Trophoblast cell (in vitro differentiated cells and primary cell): ENCODE measurements at regions not wholly inside any gene's neighbourhood (a gene's known extent, or its start where the extent isn't known, plus 50 kb on each side); places are given as distances from the start of the nearest gene placed in this dataset.
A peak's percentile ranks its signal among the peaks of the same experiment; 100 is the strongest.

Experiments used
- DNase-seq, 2 donors: peaks; one replicate each; pipeline ENCODE4 v3.0.0-alpha.2; 2016
- H2AFZ ChIP-seq: 2 replicates; pipeline ENCODE4 v1.6.1; 2013; ENCODE audit warnings: low read length, moderate library complexity, mild to moderate bottlenecking; ENCODE audit not compliant: insufficient read depth, poor library complexity
- H2AK5ac ChIP-seq: 2 replicates; pipeline ENCODE4 v1.6.1; 2013; ENCODE audit warnings: mild to moderate bottlenecking, low read length
- H2BK120ac ChIP-seq: 2 replicates; pipeline ENCODE4 v1.6.1; 2013; ENCODE audit warnings: low read length, mild to moderate bottlenecking, moderate library complexity; ENCODE audit not compliant: insufficient read depth, poor library complexity
- H2BK12ac ChIP-seq: 2 replicates; pipeline ENCODE4 v1.6.1; 2013; ENCODE audit warnings: mild to moderate bottlenecking, low read length, moderate library complexity
- H2BK5ac ChIP-seq: 2 replicates; pipeline ENCODE4 v1.6.1; 2013; ENCODE audit warnings: low read length, low read depth, moderate library complexity, mild to moderate bottlenecking; ENCODE audit not compliant: poor library complexity
- H3K14ac ChIP-seq: 2 replicates; pipeline ENCODE4 v1.6.1; 2013; ENCODE audit warnings: mild to moderate bottlenecking, low read length
- H3K18ac ChIP-seq: 2 replicates; pipeline ENCODE4 v1.6.1; 2013; ENCODE audit warnings: mild to moderate bottlenecking, low read length
- H3K23ac ChIP-seq: 2 replicates; pipeline ENCODE4 v1.6.1; 2013; ENCODE audit warnings: low read length
- H3K27ac ChIP-seq: 2 replicates; pipeline ENCODE4 v1.5.1; 2013; ENCODE audit warnings: low read depth, mild to moderate bottlenecking, inconsistent platforms, low read length, moderate library complexity
- H3K27me3 ChIP-seq: 2 replicates; pipeline ENCODE4 v1.6.1; 2013; ENCODE audit warnings: inconsistent platforms, mild to moderate bottlenecking, low read length, moderate library complexity; ENCODE audit not compliant: insufficient read depth
- H3K36me3 ChIP-seq, 2 experiments: 1 replicate in 1 of 2; 2 replicates in 1 of 2; pipeline ENCODE4 v1.6.1; 2013; ENCODE audit warnings: low read length in 2 of 2, mild to moderate bottlenecking in 2 of 2, moderate library complexity in 1 of 2; ENCODE audit not compliant: insufficient read depth in 2 of 2, control insufficient read depth in 1 of 2
- H3K4ac ChIP-seq: 2 replicates; pipeline ENCODE4 v1.6.1; 2013; ENCODE audit warnings: low read depth, mild to moderate bottlenecking, low read length, moderate library complexity
- H3K4me1 ChIP-seq, 2 experiments: 1 replicate in 1 of 2; 2 replicates in 1 of 2; pipeline ENCODE4 v1.6.1; 2013; ENCODE audit warnings: low read length in 2 of 2, mild to moderate bottlenecking in 2 of 2, moderate library complexity in 1 of 2; ENCODE audit not compliant: insufficient read depth in 2 of 2, control insufficient read depth in 1 of 2
- H3K4me2 ChIP-seq: 2 replicates; pipeline ENCODE4 v1.6.1; 2013; ENCODE audit warnings: inconsistent platforms, mild to moderate bottlenecking, low read length, moderate library complexity
- H3K4me3 ChIP-seq: 2 replicates; pipeline ENCODE4 v1.5.1; 2013; ENCODE audit warnings: mild to moderate bottlenecking, low read depth, low read length, inconsistent platforms
- H3K79me1 ChIP-seq: one replicate; pipeline ENCODE4 v1.6.1; 2013; ENCODE audit warnings: low read length
- H3K79me2 ChIP-seq: 2 replicates; pipeline ENCODE4 v1.6.1; 2013; ENCODE audit warnings: low read length, mild to moderate bottlenecking; ENCODE audit not compliant: control insufficient read depth, insufficient read depth, poor library complexity
- H3K9ac ChIP-seq: 2 replicates; pipeline ENCODE4 v1.6.1; 2013; ENCODE audit warnings: mild to moderate bottlenecking, low read length
- H3K9me3 ChIP-seq: 2 replicates; pipeline ENCODE4 v1.6.1; 2013; ENCODE audit warnings: low read depth, mild to moderate bottlenecking, control low read depth, inconsistent platforms, low read length; ENCODE audit not compliant: insufficient read depth
- H4K12ac ChIP-seq: 2 replicates; pipeline ENCODE4 v1.6.1; 2013; ENCODE audit warnings: low read depth, mild to moderate bottlenecking, low read length, moderate library complexity
- H4K8ac ChIP-seq: 2 replicates; pipeline ENCODE4 v1.6.1; 2013; ENCODE audit warnings: low read depth, mild to moderate bottlenecking, low read length, moderate library complexity
- H4K91ac ChIP-seq: one replicate; pipeline ENCODE4 v1.6.1; 2013; ENCODE audit warnings: low read depth, mild to moderate bottlenecking, low read length, moderate library complexity
- WGBS: extraction: QIAGEN DNeasy Blood & Tissue Kit; methylation state at CpG from one replicate; pipeline ENCODE4 v1.1.7; 2013; ENCODE audit warnings: missing lambda C conversion rate; ENCODE audit not compliant: insufficient read length, insufficient coverage; ENCODE audit errors: extremely low coverage; 5-methylcytosine and 5-hydroxymethylcytosine counted together

GRCh38 chr4:162349395-162349794, 185.6 kb upstream of the FSTL5 start:
- Histone ChIP-seq H3K27ac (no peak overlapping the region), H2AK5ac (no peak overlapping the region), H3K4me2 (no peak overlapping the region), H4K8ac (no peak overlapping the region), H3K23ac (no peak overlapping the region), H2BK12ac (no peak overlapping the region), H4K91ac (no peak overlapping the region), H3K79me1 (no peaks in the 10 kb centered on the region), H3K4ac (no peak overlapping the region), H3K79me2 (no peaks in the 10 kb centered on the region), H3K4me1 (no peaks in the 10 kb centered on the region), H4K12ac (no peak overlapping the region), H2AFZ (no peak overlapping the region), H3K4me3 (no peak overlapping the region), H3K9ac (no peak overlapping the region), H3K14ac (no peak overlapping the region), H2BK120ac (no peak overlapping the region), H3K9me3 (no peaks in the 10 kb centered on the region), H3K27me3 (no peaks in the 10 kb centered on the region), H2BK5ac (no peak overlapping the region), H3K18ac (no peak overlapping the region), H3K36me3 (no peaks in the 10 kb centered on the region)
- DNase-seq = peak in 1 of 2 donors; percentile 49
- no CpG with 5 or more reads among the region's 2 CpGs for WGBS

- Histone ChIP-seq H4K8ac (no peak overlapping the region), H4K12ac (no peak overlapping the region), H2AFZ (no peak overlapping the region), H3K4ac (no peak overlapping the region), H2AK5ac (no peak overlapping the region), H2BK120ac (no peak overlapping the region), H3K18ac (no peak overlapping the region), H3K9me3 (no peaks in the 10 kb centered on the region), H3K27me3 (no peaks in the 10 kb centered on the region), H2BK5ac (no peak overlapping the region), H3K27ac (no peak overlapping the region), H3K23ac (no peak overlapping the region), H3K9ac (no peak overlapping the region), H3K14ac (no peak overlapping the region), H3K79me2 (no peaks in the 10 kb centered on the region), H3K4me3 (no peak overlapping the region), H3K4me1 (no peaks in the 10 kb centered on the region), H3K4me2 (no peak overlapping the region), H2BK12ac (no peak overlapping the region), H4K91ac (no peak overlapping the region), H3K36me3 (no peaks in the 10 kb centered on the region), H3K79me1 (no peaks in the 10 kb centered on the region)
- WGBS = no CpG with 5 or more reads among the region's 3 CpGs
- no peak for DNase-seq
These were observed 184.0 kb upstream of the FSTL5 start for GRCh38 chr4:162347842-162348213.

GRCh38 chr4:162347156-162347841, 183.5 kb upstream of the FSTL5 start:
- Histone ChIP-seq H3K27me3 (no peaks in the 10 kb centered on the region), H2AK5ac (no peak overlapping the region), H3K4me2 (no peak overlapping the region), H3K4ac (no peak overlapping the region), H4K12ac (no peak overlapping the region), H4K91ac (no peak overlapping the region), H3K27ac (no peak overlapping the region), H3K4me1 (no peaks in the 10 kb centered on the region), H3K18ac (no peak overlapping the region), H3K9ac (no peak overlapping the region), H3K79me2 (no peaks in the 10 kb centered on the region), H3K14ac (no peak overlapping the region), H3K36me3 (no peaks in the 10 kb centered on the region), H3K79me1 (no peaks in the 10 kb centered on the region), H3K4me3 (no peak overlapping the region), H2BK5ac (no peak overlapping the region), H2BK120ac (no peak overlapping the region), H2AFZ (no peak overlapping the region), H2BK12ac (no peak overlapping the region), H3K23ac (no peak overlapping the region), H4K8ac (no peak overlapping the region), H3K9me3 (no peaks in the 10 kb centered on the region)
- no peak for DNase-seq
- WGBS = no CpG with 5 or more reads among the region's 2 CpGs

GRCh38 chr4:162343967-162344366, 180.2 kb upstream of the FSTL5 start:
- Histone ChIP-seq H3K79me1 (no peaks in the 10 kb centered on the region), H4K12ac (no peak overlapping the region), H4K8ac (no peak overlapping the region), H3K36me3 (no peaks in the 10 kb centered on the region), H3K18ac (no peak overlapping the region), H4K91ac (no peak overlapping the region), H3K14ac (no peak overlapping the region), H3K27ac (no peak overlapping the region), H3K9ac (no peak overlapping the region), H3K4me3 (no peak overlapping the region), H2BK120ac (no peak overlapping the region), H3K4me2 (no peak overlapping the region), H3K9me3 (no peaks in the 10 kb centered on the region), H3K23ac (no peak overlapping the region), H3K4ac (no peak overlapping the region), H3K79me2 (no peaks in the 10 kb centered on the region), H2AFZ (no peak overlapping the region), H2AK5ac (no peak overlapping the region), H3K27me3 (no peaks in the 10 kb centered on the region), H3K4me1 (no peaks in the 10 kb centered on the region), H2BK5ac (no peak overlapping the region), H2BK12ac (no peak overlapping the region)
- DNase-seq = no peak
- no CpG with 5 or more reads among the region's 1 CpG for WGBS
